ENCODE measurements at regions not wholly inside any gene's neighbourhood (a gene's known extent, or its start where the extent isn't known, plus 50 kb on each side); places are given as distances from the start of the nearest gene placed in this dataset.

- Histone ChIP-seq H3K79me2 (ENCODE audit: control insufficient read depth, insufficient read depth, low read length) (no peaks in the 10 kb centered on the region), H4K20me1 (ENCODE audit: control insufficient read depth, insufficient read depth) (no peaks in the 10 kb centered on the region), H3K9me3 (replicated peaks; ENCODE audit: control insufficient read depth, insufficient read depth, low read length) (no peaks in the 10 kb centered on the region), H2AFZ (ENCODE audit: control insufficient read depth, low read depth, low read length) (no peak overlapping the region), H3K4me1 (ENCODE audit: control insufficient read depth, insufficient read depth, low read length) (no peaks in the 10 kb centered on the region), H3K4me3 (no peak overlapping the region), H3K9ac (ENCODE audit: control insufficient read depth, insufficient read depth, low read length) (no peak overlapping the region), H3K4me2 (ENCODE audit: control insufficient read depth, insufficient read depth) (no peak overlapping the region), H3K36me3 (ENCODE audit: control insufficient read depth in 2 of 2, insufficient read depth in 2 of 2, low read length in 1 of 2) (no peaks in the 10 kb centered on the region), H3K27me3 (replicated peaks in 1 of 2; ENCODE audit: control insufficient read depth in 2 of 2, insufficient read depth in 2 of 2, low read length in 1 of 2) (no peaks in the 10 kb centered on the region), H3K27ac (ENCODE audit: control insufficient read depth, insufficient read depth) (no peak overlapping the region)
- WGBS (ENCODE audit: insufficient coverage, insufficient replicate concordance, low lambda C conversion rate, missing lambda C conversion rate): 27% methylated on average over 7 of the region's 7 CpGs
- SMC1A ChIA-PET (ENCODE audit: uncharacterized antibody, unreplicated experiment): no interaction called here
- RAD21 ChIA-PET (ENCODE audit: unreplicated experiment): no interaction called here
- BruUV-seq (replicated peaks): no TSS peak
- no peak for TF ChIP-seq RBBP5 (conservative IDR thresholded peaks at IDR 0.05)
- no peak for TF ChIP-seq IRF3 (IDR thresholded peaks at IDR 0.05)
- no peak for TF ChIP-seq IRF4 (IDR thresholded peaks at IDR 0.05; ENCODE audit: low read depth, low read length)
- TF ChIP-seq CBFB (IDR thresholded peaks at IDR 0.05; ENCODE audit: low read depth): no peak
- no peak for TF ChIP-seq GATAD2B (conservative IDR thresholded peaks at IDR 0.05; ENCODE audit: low read depth)
- no peak for TF ChIP-seq E4F1 (IDR thresholded peaks at IDR 0.05; ENCODE audit: borderline replicate concordance, partially characterized antibody)
- no peak for TF ChIP-seq BACH1 (IDR thresholded peaks at IDR 0.05; ENCODE audit: borderline replicate concordance)
- no peak for TF ChIP-seq ZNF24 (IDR thresholded peaks at IDR 0.05)
- in situ Hi-C loops (cut with MboI) (no loop called here), intact Hi-C loops (cut with micrococcal nuclease; ENCODE audit: unreplicated experiment) (no loop called here)
- CTCF ChIA-PET: no interaction called here
- FAIRE-seq (no peak), DNase-seq (ENCODE audit: low read depth, low spot score) (no peak), ATAC-seq (no peak)
- POLR2A ChIA-PET: no interaction called here
Measured at GRCh38 chr2:118509319-118510004, 338.0 kb downstream of the EN1 start.

Data from GM12878 (cell line).